ENCODE measurements at regions not wholly inside any gene's neighbourhood (a gene's known extent, or its start where the extent isn't known, plus 50 kb on each side); places are given as distances from the start of the nearest gene placed in this dataset.
"Not testable (repeated sequence)": the region's sequence is repeated elsewhere in the genome, so short reads cannot be mapped to it uniquely, and the experiment has no call there.

DNA sequence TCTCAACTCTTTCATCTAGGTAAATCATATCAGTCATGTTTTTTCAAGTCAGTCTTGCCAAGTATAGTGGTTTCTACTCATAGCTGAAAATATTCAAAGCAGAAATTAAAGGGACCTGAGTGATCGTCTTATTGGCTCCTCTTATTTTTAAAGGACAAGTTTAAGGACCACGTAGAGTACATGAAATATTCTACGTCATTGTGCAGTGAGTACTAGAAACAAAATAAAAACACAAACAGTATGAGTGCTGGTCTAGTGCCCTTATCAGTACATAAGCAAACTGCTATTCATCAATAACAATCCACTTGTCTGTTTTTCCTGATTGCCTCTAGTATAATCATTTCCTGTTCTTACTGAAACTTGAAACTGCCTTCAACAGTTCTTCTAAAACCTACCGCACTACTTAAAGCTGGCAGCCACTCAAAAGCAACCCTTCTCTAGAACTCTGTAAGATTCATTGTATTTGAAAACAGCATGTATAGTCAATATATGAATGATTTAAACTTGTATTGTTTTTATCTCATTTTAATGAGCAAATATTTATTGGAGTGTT, 853.7 kb downstream of the TAF11L14 start:
- DNase-seq, result peak; percentile 3

DNA sequence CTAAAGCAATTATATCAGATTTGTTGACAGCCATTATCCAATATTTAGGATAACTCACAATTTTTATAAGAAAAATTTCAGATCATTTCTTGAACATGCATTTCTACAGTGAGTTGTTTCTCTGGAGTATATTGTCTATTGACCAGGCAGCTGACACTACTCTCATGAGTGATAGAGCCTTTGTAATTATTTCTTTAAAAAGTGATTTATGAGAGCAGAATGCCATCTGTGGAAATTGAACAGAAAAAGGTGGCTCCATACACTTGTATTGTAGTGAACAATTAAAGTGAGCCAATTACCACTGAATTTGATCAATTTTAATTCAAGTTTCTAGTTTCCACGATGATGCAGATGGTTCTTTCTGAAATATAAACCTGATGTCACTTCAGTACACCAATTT, 855.4 kb downstream of the TAF11L14 start:
- DNase-seq, result no peak

DNA sequence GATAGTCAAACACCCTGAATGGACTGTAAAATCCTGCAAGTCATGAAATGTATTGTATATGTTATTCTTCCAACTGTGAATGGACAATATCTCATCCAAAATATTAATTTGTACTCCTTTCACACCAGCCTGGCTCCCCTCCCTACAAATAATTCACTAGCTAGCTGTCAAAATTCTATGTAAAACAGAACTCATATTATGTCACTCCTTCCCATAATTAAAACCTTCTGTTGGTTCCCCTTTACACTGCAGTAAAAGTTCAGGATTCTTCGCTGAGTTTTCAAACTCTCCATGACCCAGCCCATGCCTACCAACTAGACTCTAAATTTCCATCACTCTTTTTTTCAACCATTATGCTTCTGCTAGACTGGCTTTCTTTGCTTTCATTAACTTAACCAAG, 857.1 kb downstream of the TAF11L14 start:
- DNase-seq, result no peak

DNA sequence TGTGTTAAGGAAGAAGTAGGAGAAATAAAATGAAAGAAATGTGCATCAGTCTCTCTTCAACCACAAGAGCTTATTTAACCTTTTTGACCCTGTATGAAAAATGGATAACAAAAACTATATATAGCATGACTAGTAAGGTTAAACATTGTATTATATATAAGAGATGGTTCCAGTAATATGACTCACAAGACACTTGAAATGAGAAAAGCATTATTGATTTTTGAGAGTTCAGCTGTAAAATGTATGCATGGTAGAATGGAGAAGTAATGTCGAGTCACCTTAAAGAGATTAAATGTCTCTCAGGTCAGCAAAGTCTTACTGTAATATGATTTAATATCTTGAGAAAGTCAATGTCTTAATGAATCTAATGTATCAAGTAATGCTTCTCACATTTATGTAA, 860.9 kb downstream of the TAF11L14 start:
- no peak for DNase-seq

DNA sequence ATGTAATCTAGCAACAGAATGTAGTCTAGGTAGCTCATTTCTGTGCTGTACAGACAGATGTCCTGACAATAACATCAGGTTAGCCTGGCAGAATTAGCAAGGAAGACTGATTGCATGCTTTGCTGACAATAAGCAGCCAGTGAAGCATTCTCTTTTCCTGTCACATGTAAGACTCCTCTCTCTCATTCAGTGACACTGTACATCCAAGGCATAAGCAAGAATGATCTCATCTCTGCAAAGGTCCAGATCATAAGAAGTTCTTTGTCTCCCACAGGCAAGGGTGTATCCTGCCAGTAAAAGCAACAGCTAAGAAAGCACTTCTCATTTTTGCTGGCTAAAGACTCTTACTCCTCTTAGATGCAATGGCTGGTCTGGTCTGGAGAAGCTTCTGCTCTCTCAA, 861.8 kb downstream of the TAF11L14 start:
- DNase-seq, result no peak

DNA sequence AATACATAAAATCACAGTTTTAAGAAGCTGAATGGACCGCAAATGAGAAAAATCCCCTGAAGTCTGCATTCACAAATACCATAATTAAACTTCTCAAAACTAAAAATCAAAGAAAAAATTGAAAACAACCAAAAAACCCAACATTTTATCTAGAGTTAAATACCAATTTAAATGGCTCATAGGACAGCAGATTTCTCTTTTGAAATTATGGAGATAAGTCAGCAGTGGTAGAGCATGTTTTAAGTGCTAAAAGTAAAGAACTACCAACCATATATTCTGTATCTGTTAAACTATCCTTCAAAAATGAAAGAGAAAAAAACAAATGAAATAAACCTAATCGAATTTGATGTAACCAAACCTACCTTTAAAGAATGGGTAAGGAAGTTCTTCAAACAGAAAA, 862.8 kb downstream of the TAF11L14 start:
- DNase-seq, result no peak

DNA sequence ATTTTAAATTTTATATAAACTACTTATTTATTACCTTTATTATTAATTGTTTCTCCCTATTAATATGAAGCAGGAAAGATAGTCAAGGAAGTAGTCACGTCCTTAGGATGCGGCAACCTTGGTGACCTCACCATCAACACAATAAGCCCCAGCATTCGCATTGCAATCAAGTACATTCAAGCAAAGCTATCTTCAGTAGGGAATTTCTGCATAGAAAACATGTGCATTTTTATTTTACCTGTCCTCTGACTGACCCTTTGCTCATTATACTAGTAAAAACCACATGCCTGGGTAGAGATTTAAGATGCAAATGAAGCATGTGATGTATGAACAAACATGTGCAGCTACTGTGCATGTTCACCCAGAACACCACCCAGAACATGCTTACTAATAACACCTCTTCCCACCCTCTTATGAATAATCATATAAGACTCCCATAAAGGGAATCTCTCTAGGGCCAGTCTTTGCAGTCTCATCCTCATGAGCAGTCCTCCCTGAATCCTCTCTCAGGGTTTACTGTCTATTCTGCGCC, 869.6 kb downstream of the TAF11L14 start:
- DNase-seq, result no peak

DNA sequence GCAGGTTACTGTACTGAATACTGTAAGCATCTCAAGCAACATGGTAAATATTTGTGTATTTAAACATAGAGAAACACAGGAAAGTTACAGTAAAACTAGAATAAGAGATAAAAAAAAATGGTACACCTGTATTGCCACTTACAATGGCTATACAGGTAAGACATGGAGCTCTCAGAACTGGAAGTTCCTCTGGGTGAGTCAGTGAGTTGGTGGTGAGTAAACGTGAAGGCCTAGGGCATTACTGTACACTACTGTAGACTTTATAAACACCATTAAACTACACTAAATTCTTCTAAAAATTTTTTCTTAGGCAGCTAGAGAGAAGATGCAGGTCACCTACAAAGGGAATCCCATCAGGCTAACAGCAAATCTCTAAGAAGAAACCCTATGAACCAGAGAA, 872.9 kb downstream of the TAF11L14 start:
- no peak for DNase-seq

DNA sequence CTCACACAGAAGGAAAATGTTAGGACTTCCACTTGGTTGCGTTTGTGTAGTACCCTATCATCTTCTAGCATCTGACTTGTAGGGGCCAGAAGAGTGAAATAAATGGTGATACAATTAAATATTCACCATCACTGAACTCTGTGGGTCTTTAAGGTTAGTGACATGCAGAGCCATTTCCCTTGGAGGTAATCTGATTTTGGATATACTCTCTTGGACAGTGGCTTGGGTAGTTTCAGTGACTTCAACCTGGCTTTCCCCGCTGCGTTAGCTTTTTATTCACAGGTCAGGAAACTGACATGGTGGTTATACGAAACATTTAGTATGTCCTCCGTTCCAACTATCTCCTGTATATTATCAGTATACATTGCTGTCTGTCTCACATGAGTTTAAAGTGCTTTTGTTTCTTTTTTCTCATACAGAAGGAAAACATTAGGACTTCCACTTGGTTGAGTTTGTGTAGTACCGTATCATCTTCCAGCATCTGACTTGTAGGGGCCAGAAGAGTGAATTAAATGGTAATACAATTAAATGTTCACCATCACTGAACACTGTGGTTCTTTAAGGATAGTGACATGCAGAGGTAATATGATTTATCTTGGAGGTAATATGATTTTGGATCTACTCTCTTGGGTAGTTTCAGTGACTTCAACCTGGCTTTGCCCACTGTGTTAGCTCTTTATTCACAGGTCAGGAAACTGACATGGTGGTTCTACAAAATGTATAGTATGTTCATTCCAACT, 883.6 kb downstream of the TAF11L14 start:
- no peak for DNase-seq

DNA sequence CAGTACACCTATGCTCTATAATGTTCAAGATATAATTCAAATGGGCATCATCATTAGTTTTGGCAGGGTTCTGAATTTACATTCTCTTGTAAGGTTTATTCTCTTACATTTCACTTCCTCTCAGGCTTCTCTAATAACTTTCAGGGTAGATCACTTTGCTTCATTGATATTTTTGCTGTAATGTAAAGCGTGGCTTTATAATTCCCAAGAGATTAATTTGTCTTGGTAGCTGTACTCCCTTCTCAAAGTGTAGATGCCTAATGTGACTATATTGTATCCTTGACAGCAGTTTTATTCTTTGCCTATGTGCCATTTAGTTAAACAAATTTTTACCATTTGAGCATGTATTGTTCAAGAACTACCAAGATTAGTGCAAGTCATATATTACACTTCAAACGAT, 889.1 kb downstream of the TAF11L14 start:
- DNase-seq, result no peak

DNA sequence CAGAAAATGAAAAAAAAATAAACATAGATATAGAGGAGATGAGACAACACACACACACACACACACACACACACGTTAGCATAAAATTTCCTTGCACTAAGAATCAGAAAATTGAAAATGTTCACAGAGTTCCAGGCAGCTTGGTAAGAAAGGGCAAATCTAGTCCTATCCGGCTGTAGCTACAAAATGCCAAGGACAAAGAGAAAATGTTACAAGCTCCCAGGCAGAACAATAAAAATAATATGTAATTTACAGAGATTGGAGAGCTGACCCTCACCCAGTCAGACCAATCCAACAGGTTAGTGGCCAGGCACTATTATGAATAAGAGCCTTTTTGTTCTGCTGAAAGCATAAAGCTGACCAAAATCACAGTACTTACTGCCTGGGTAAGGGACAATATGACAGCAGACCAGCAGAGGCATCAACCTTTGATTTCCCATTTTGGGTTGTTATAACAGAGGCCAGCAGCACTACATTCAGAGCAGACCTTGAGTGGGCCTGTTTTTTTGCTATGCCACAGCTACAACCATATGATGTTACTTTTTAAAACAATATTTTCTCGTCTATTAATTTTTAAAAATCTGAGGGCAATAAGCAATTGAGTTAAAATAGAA, 892.6 kb downstream of the TAF11L14 start:
- DNase-seq, result no peak

DNA sequence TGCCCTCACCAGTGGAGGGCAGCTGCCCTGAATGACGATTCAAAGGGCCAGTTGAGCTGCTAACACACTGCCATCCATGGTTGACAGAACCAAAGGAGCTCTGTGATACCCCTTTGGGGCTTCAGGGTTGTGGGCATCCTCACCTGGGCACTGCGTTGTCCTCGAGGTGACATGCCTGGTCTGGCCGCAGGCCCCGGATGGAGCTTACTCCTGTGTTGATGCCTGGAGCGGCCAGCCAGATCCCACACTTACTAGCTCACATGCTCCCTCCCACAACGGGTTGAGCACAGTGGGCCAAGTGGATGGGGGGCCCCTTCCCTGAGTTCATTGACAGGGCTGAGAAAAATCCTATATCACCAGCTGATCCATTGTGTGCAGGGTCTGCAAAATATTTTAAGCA, 898.9 kb downstream of the TAF11L14 start:
- DNase-seq, result no peak

DNA sequence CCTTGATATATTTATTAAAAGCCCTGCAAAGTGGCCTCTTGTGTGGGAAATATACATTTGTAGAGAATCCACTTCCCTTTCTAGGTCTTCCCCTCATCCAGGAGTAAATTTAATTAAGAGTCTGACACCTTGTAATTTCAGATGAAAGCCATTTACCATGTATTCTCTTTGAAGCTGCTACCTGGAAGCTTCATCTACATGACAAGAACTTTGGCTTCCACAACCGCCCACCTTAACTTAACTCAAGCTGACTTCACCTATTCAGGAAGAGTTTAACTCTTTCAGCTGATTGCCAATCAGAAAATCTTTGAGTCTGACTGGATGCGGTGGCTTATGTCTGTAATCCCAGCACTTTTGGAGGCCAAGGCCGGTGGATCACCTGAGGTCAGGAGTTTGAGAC, 899.9 kb downstream of the TAF11L14 start:
- no peak for DNase-seq

DNA sequence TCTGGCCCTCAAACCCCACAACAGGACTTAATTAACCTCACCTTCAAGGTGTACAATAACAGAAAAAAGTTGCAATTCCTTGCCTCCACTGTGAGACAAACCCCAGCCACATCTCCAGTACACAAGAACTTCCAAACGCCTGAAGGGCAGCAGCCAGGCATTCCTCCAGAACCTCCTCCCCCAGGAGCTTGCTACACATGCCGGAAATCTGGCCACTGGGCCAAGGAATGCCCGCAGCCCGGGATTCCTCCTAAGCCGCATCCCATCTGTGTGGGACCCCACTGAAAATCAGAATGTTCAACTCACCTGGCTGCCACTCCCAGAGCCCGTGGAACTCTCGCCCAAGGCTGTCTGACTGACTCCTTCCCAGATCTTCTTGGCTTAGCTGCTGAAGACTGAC, 901.5 kb downstream of the TAF11L14 start:
- not testable (repeated sequence) for DNase-seq

DNA sequence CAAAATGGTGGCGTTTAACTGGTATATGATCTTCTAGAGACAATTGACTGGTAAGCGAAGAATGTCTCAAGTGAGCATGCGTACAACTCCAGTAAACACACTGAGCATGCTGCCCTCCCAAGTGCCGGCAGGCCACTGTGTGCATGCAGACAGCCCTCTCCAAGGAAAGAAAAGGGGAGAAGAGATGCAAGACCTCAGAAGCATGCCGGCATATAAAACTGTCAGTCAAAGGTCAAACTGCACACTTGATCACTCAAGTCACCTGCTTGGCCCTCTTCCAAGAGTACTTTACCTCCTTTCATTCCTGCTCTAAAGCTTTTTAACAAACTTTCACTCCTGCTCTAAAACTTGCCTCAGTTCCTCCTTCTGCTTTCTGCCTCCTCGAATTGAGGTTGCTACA, 910.2 kb downstream of the TAF11L14 start:
- no peak for DNase-seq

DNA sequence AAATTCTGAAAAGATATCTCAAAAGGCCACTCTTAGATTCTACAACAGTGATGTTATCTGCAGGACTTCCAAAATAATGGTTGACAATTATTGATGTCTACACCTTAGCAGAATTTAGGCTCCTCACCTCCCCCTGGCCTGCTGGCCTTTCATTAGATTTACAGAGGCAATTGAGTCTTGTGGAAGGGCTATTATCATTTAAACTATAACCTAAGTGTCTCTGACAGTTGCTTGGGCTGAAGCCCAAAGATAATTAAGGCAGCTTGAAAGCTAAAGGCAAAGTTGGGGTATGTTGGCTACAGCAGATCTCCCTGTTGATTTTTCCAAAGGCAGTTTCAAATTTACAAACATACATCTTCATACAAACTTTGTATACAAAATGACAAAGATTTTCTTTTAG, 912.3 kb downstream of the TAF11L14 start:
- DNase-seq, result no peak

DNA sequence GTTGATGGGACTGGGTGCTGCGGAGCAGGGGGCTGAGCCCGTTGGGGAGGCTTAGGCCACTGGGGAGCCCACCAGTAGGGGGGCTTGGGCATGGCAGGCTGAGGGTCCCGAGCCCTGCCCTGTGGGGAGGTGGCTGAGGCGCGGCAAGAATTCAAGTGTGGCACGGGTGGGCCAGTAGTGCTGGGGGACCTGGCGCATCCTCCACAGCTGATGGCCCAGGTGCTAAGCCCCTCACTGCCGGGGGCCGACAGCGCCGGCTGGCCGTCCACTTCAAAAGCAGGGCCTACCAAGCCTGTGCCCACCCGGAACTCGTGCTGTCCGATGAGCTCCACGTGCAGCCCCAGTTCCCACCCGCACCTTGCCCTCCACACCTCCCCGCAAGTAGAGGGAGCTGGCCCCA, 917.5 kb downstream of the TAF11L14 start:
- DNase-seq, result no peak

DNA sequence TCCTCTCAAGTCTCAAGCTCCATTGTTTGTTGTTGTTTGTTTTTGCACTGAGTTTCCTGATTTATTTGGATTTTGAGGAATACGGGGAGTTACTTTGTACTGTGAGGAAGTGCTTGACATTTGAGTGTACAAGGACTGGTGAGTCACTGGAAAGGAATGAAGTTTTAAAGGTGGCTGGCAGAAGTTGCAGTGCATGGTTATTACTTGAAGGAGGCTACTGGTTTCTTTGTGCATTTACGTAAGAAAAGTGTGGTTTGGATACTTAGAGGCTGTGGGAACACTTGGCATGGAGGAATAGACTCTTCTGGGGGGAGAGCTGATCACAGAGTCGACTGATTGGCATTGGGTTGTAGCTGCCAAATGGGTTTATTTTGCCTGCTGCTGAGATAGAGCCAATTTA, 919.0 kb downstream of the TAF11L14 start:
- no peak for DNase-seq

DNA sequence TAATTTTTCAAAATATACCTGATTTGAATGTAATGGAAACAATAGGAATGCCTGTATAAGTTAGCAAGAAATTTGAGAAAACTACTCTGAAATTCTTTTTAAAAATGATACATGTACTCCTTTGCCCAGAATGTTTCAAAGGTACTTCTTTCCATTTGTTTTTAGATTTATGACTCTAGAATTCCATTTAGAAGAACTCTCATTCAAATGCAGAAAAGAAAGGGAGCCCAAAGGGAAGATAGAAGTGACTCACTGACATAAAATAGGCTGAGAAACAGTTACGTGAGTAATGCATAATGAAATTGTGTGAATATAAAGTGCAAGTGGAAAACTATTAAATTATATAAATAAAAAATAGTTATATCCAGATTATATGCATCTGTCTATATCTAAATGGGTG, 926.3 kb downstream of the TAF11L14 start:
- DNase-seq, result no peak

DNA sequence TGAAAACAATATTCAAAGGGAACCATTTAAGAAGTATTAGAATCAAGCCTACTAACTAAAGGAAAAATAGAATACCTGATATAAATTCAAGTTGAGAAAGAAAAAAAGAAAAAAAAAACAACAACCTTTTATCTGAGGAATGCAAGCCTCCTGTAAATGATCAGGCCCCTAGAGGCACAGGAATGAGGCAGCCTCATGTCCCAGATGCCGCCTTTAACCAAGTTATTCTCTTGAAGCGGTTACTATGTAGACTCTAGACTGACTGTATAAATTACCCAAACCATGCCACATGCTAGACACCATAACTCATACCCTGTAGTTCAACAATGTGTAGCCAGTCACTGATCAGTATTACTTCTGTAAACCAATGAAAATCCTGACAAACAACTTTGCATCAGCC, 929.6 kb downstream of the TAF11L14 start:
- DNase-seq, result no peak

DNA sequence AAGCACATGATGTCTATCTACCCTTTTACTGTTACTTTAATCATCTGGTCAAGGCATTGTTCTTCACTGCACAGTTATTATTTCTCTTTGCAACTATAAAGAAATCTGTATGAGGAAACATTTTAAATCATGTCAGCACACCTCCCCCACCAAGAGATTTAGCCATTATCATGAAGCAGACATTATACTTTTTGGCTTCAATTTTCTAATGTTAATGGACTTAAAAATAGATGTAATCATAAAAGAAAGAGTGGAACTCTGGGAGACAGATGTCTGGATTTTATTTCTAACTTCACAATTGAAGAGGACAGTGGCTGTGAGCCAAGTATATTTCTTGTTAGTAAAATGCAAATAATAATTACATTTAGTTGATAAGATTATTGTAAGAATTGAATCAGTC, 932.4 kb downstream of the TAF11L14 start:
- DNase-seq, result no peak

DNA sequence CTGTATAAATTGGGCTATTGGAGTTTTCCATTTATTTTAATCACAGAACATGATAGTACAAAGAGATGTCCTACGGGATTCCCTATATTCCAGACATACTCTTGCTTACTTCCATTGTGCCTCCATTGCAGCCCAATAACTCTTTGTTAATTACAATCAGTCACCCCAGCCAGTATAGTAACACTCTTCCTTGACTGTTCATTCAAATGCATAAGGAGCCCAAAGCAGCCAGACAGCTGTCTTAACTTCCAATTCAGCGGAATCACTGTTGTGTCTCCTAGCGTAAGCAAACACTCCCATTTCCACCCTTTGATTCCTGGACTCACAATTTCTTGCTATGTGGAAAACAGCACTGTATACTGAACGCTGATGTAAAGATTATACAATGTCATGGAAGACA, 942.3 kb downstream of the TAF11L14 start:
- no peak for DNase-seq

DNA sequence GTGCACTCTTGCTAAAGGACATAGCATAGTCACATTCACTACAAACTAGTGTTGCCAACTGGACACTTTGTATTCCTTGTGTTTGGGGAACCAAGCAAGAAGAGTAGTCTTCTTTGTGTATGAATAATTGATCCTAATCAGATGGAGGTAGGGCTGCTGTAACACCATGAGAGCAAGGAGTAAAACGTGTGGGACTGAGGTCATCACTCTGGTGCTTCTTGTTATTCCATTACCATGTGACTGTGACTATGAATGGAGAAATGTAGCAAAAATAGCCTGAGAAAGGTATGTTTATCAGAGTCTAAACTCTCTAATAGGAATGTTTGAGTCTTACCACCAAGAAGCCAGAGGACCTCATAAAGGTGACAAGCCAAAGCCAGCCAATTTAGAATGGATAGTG, 966.9 kb downstream of the TAF11L14 start:
- no peak for DNase-seq

DNA sequence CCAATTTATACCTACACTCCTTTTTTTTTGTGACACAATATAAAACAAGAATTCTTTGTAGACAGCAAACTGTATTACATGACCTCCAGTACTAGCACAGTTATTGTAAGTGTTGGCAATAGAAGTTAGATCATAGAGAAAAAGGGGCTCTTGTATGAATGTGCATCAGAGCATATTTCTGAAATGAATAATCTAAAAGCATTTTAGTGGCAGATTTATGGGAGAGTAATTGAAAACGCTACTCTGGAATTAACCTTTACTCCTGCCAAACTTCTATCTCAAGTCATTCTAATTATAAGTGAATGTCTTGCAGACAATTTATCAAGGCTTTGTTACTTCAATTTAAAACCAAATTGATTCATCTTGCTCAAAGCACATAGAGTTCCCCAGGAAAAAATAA, 968.1 kb downstream of the TAF11L14 start:
- DNase-seq, result no peak

DNA sequence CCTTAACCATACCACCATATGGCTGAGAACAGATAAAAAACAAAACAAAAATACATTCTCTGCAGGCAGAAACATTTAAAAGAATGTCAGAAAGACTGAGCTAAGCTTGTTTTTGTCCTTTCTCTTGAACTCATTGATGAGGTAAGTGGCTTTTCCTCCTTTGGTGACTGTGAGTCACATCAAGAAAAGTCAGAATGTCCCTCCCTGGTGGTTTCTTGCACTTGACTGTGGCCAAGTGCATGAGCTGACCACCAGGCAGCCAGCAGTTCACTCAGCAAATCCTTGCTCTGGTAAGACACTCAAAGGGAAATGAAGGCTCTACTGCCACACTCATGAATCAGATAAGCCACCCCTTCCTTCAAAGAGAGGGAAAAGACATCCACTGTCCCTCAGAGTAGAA, 970.9 kb downstream of the TAF11L14 start:
- no peak for DNase-seq
